A549 (cell line): ENCODE measurements at regions not wholly inside any gene's neighbourhood (a gene's known extent, or its start where the extent isn't known, plus 50 kb on each side); places are given as distances from the start of the nearest gene placed in this dataset.

Source experiments
- ATAC-seq, 2 experiments: fragments of 200-7000 bp in 1 of 2; fragments of >200 bp in 1 of 2; cut with Nextera tagmentation in 1 of 2; cut with Tn5 transposase in 1 of 2; 3 replicates each; pipeline versions ENCODE4 v1.8.0 to v1.9.1; 2018 to 2020; ENCODE audit warnings: mild to moderate bottlenecking in 1 of 2, moderate library complexity in 1 of 2
- CTCF ChIA-PET: fragments of 300-600 bp; sonication (Branson Sonifier 250); formaldehyde crosslinking; extraction: SDS; loops from one replicate; lab custom pipeline; 2021; ENCODE audit warnings: antibody characterized with exemption, inconsistent platforms; lab: Yijun Ruan, JAX
- POLR2A ChIA-PET: fragments of 350-600 bp; formaldehyde crosslinking; extraction: SDS; loops from one replicate; lab custom pipeline; 2021; ENCODE audit warnings: antibody characterized with exemption, inconsistent platforms; lab: Yijun Ruan, JAX
- DNase-seq, 2 experiments: peaks; one replicate each; pipeline versions ENCODE4 v3.0.0 to v3.0.0-alpha.2; 2011 to 2016; ENCODE audit warnings: low read depth in 1 of 2, low spot score in 1 of 2
- FAIRE-seq: peaks from 2 replicates; lab custom pipeline; 2011; peaks lifted over from hg19 to GRCh38; lab: Jason Lieb, UNC
- H3K27ac ChIP-seq, 2 experiments: fragments of >200 bp; sonication (Bioruptor Twin); formaldehyde crosslinking; 3 replicates each; pipeline ENCODE4 v1.5.1; 2016 to 2017
- H3K4me1 ChIP-seq: fragments of >200 bp; sonication (Bioruptor Twin); formaldehyde crosslinking; 3 replicates; pipeline ENCODE4 v1.6.1; 2016
- H3K4me2 ChIP-seq: fragments of >200 bp; sonication (Bioruptor Twin); formaldehyde crosslinking; 3 replicates; pipeline ENCODE4 v1.6.1; 2016
- H3K4me3 ChIP-seq: fragments of >200 bp; sonication (Bioruptor Twin); formaldehyde crosslinking; 3 replicates; pipeline ENCODE4 v1.5.1; 2016
- H3K9me3 ChIP-seq: fragments of >200 bp; sonication (Bioruptor Twin); formaldehyde crosslinking; 3 replicates; pipeline ENCODE4 v1.6.1; 2016
- BHLHE40 ChIP-seq: IDR thresholded peaks from 2 replicates; pipeline ENCODE4 v1.6.1; 2012; ENCODE audit warnings: low read depth, low read length, inconsistent platforms
- CBX2 ChIP-seq: fragments of 200-600 bp; sonication (generic); IDR thresholded peaks from 2 replicates; pipeline ENCODE4 v1.6.1; 2016; ENCODE audit warnings: low read depth, mild to moderate bottlenecking, borderline replicate concordance
- CBX8 ChIP-seq: fragments of 200-600 bp; sonication (generic); IDR thresholded peaks from 2 replicates; pipeline ENCODE4 v1.6.1; 2016
- E2F6 ChIP-seq: IDR thresholded peaks from 2 replicates; pipeline ENCODE4 v1.6.1; 2012; ENCODE audit warnings: low read depth, borderline replicate concordance
- EHF ChIP-seq: fragments of 250-450 bp; sonication (Bioruptor Pico); IDR thresholded peaks from 2 replicates; pipeline ENCODE4 v1.5.0; 2020; ENCODE audit warnings: mild to moderate bottlenecking
- EP300 ChIP-seq, 2 experiments: fragments of >200 bp; sonication (Bioruptor Twin); formaldehyde crosslinking; IDR thresholded peaks; 2 replicates in 1 of 2; 3 replicates in 1 of 2; pipeline ENCODE4 v1.6.1; 2016 to 2017
- FOXS1 ChIP-seq: fragments of 250-450 bp; sonication (Bioruptor Pico); IDR thresholded peaks from 2 replicates; pipeline ENCODE4 v1.5.0; 2020; ENCODE audit warnings: mild to moderate bottlenecking, moderate library complexity
- GATA3 ChIP-seq: IDR thresholded peaks from 2 replicates; pipeline ENCODE4 v1.6.1; 2012; ENCODE audit warnings: borderline replicate concordance
- HOXB5 ChIP-seq: fragments of 250-450 bp; sonication (Bioruptor Pico); IDR thresholded peaks from 2 replicates; pipeline ENCODE4 v1.5.0; 2020; ENCODE audit warnings: mild to moderate bottlenecking, moderate library complexity
- JUNB ChIP-seq: fragments of >200 bp; sonication (Bioruptor Twin); formaldehyde crosslinking; IDR thresholded peaks from 2 replicates; pipeline ENCODE4 v1.6.1; 2016
- MYC ChIP-seq: IDR thresholded peaks from 2 replicates; pipeline ENCODE4 v1.6.1; 2012; ENCODE audit warnings: mild to moderate bottlenecking, inconsistent platforms, low read length, improper control_type of control experiment, borderline replicate concordance
- NFE2L2 ChIP-seq: fragments of 150-350 bp; conservative IDR thresholded peaks from 2 replicates; pipeline ENCODE4 v1.6.1; 2014; ENCODE audit warnings: low read length
- PBX3 ChIP-seq: IDR thresholded peaks from 2 replicates; pipeline ENCODE4 v1.6.1; 2012
- POLR2A ChIP-seq: IDR thresholded peaks from 2 replicates; pipeline ENCODE4 v1.6.1; 2012; ENCODE audit warnings: mild to moderate bottlenecking, low read length
- RAD21 ChIP-seq, 2 experiments: fragments of >200 bp in 1 of 2; sonication (Bioruptor Twin) in 1 of 2; formaldehyde crosslinking in 1 of 2; IDR thresholded peaks in 1 of 2; conservative IDR thresholded peaks in 1 of 2; 2 replicates in 1 of 2; 3 replicates in 1 of 2; pipeline ENCODE4 v1.6.1; 2012 to 2018; ENCODE audit warnings: inconsistent platforms in 1 of 2
- REST ChIP-seq: fragments of 200-600 bp; sonication (generic); IDR thresholded peaks from 2 replicates; pipeline ENCODE4 v1.6.1; 2016; ENCODE audit warnings: antibody characterized with exemption, mild to moderate bottlenecking, moderate library complexity
- RFX5 ChIP-seq: fragments of 450-650 bp; IDR thresholded peaks from 2 replicates; pipeline ENCODE4 v1.7.1; 2014; ENCODE audit warnings: antibody characterized with exemption, mild to moderate bottlenecking, moderate library complexity
- RNF2 ChIP-seq: fragments of 200-600 bp; sonication (generic); IDR thresholded peaks from 2 replicates; pipeline ENCODE4 v1.6.1; 2016; ENCODE audit warnings: low read depth, mild to moderate bottlenecking, antibody characterized with exemption, moderate library complexity, borderline replicate concordance
- USF2 ChIP-seq: fragments of 450-650 bp; IDR thresholded peaks from 2 replicates; pipeline ENCODE4 v1.6.1; 2014; ENCODE audit warnings: antibody characterized with exemption
- ZFP36 ChIP-seq: fragments of 450-650 bp; IDR thresholded peaks from 2 replicates; pipeline ENCODE4 v1.6.1; 2014; ENCODE audit warnings: borderline replicate concordance; ENCODE audit not compliant: partially characterized antibody
- ZNF302 ChIP-seq: fragments of 250-450 bp; sonication (Bioruptor Pico); IDR thresholded peaks from 2 replicates; pipeline ENCODE4 v1.9.0; 2021; ENCODE audit warnings: inconsistent platforms, mild to moderate bottlenecking, moderate library complexity
- ZSCAN20 ChIP-seq: fragments of 250-450 bp; sonication (Bioruptor Pico); IDR thresholded peaks from 2 replicates; pipeline ENCODE4 v1.8.0; 2022; ENCODE audit warnings: mild to moderate bottlenecking, moderate library complexity
- WGBS: methylation state at CpG from one replicate; pipeline ENCODE4 v1.1.6; 2017; ENCODE audit errors: missing lambda C conversion rate; 5-methylcytosine and 5-hydroxymethylcytosine counted together

- H3K27ac ChIP-seq, result no peak overlapping the region
- ChIA-PET CTCF (no interaction called here), POLR2A (no interaction called here)
- no peak for FAIRE-seq
- H3K4me3 ChIP-seq, result no peak overlapping the region
- no peaks in the 10 kb centered on the region for H3K4me1 ChIP-seq
- no peak for ATAC-seq
- DNase-seq, result no peak
- H3K9me3 ChIP-seq, result no peaks in the 10 kb centered on the region
- H3K4me2 ChIP-seq, result no peak overlapping the region
- TF ChIP-seq RAD21 (conservative IDR thresholded peaks at IDR 0.05 in 1 of 2, IDR thresholded peaks at IDR 0.05 in 1 of 2) (no peak), EHF (CRISPR knock-in tag) (no peak), FOXS1 (CRISPR knock-in tag) (no peak), PBX3 (no peak), ZFP36 (no peak), USF2 (no peak), ZNF302 (no peak), HOXB5 (CRISPR knock-in tag) (no peak), CBX2 (no peak), NFE2L2 (no peak), JUNB (no peak), E2F6 (no peak), GATA3 (no peak), RNF2 (no peak), RFX5 (no peak), POLR2A (no peak)
- TF ChIP-seq, all 56 proteins: peak for 0
- WGBS, result 18% methylated on average over 7 of the region's 7 CpGs
Observed at GRCh38 chr14:94932589-94932988, 162.7 kb upstream of the GSC start.

- CTCF ChIA-PET, result interaction anchor here (0.6 kb wide), 1 partner anchor 11 kb away, joined by 3 read pairs; no protein-coding TSS in a partner anchor
- Histone ChIP-seq H3K27ac (no peak overlapping the region), H3K4me2 (no peak overlapping the region), H3K9me3 (no peaks in the 10 kb centered on the region), H3K4me1 (no peaks in the 10 kb centered on the region), H3K4me3 (no peak overlapping the region)
- 100% methylated on average over 1 of the region's 1 CpG for WGBS
- POLR2A ChIA-PET, result no interaction called here
- DNase-seq, result no peak
- FAIRE-seq, result no peak
- ATAC-seq, result no peak
- TF ChIP-seq EHF (CRISPR knock-in tag) (no peak), REST (no peak), CBX8 (no peak), GATA3 (no peak), EP300 (IDR thresholded peaks at IDR 0.05) (no peak), ZSCAN20 (CRISPR knock-in tag) (no peak), BHLHE40 (no peak), MYC (no peak), POLR2A (no peak), E2F6 (no peak)
Observed at GRCh38 chr14:94930690-94931089, 160.8 kb upstream of the GSC start.
